A673 (cell line): ENCODE measurements at regions not wholly inside any gene's neighbourhood (a gene's known extent, or its start where the extent isn't known, plus 50 kb on each side); places are given as distances from the start of the nearest gene placed in this dataset.

Source experiments
- BruUV-seq: library from RNA; stranded (reverse); fragments of 400-500 nt; replicated peaks from 2 replicates; lab custom pipeline; 2021; lab: Mats Ljungman, UMichigan
- CTCF ChIA-PET: fragments of 300-600 bp; sonication (Branson Sonifier 250); formaldehyde crosslinking; loops from one replicate; lab custom pipeline; 2022; ENCODE audit warnings: antibody characterized with exemption; lab: Charles Lee
- POLR2A ChIA-PET: fragments of 300-600 bp; sonication (Branson Sonifier 250); formaldehyde crosslinking; loops from one replicate; lab custom pipeline; 2022; ENCODE audit warnings: antibody characterized with exemption; ENCODE audit not compliant: low non-redundant PET; lab: Charles Lee
- DNase-seq: peaks from one replicate; pipeline ENCODE4 v3.0.0-alpha.2; 2015; ENCODE audit warnings: low spot score
- H3K27ac ChIP-seq: fragments of 200-600 bp; sonication (generic); 2 replicates; pipeline ENCODE4 v1.5.1; 2016; ENCODE audit warnings: mixed run types, low read depth, mild to moderate bottlenecking, mixed read lengths, antibody characterized with exemption, low read length; ENCODE audit not compliant: poor library complexity, severe bottlenecking
- H3K27me3 ChIP-seq: fragments of 200-600 bp; sonication (generic); replicated peaks from 2 replicates; pipeline ENCODE4 v1.6.1; 2017; ENCODE audit warnings: mixed run types, low read depth, mild to moderate bottlenecking, mixed read lengths, antibody characterized with exemption, low read length; ENCODE audit not compliant: insufficient read depth, poor library complexity
- H3K36me3 ChIP-seq: fragments of 200-600 bp; sonication (generic); 2 replicates; pipeline ENCODE4 v1.6.1; 2016; ENCODE audit warnings: mixed run types, mild to moderate bottlenecking, mixed read lengths, antibody characterized with exemption, low read length; ENCODE audit not compliant: insufficient read depth, poor library complexity, severe bottlenecking
- H3K4me1 ChIP-seq: fragments of 200-600 bp; sonication (generic); 2 replicates; pipeline ENCODE4 v1.6.1; 2017; ENCODE audit warnings: mixed run types, mild to moderate bottlenecking, mixed read lengths, antibody characterized with exemption, low read length; ENCODE audit not compliant: insufficient read depth, poor library complexity, severe bottlenecking
- H3K4me3 ChIP-seq: fragments of 200-600 bp; sonication (generic); 2 replicates; pipeline ENCODE4 v1.5.1; 2016; ENCODE audit warnings: low read depth, mixed run types, mild to moderate bottlenecking, mixed read lengths, low read length; ENCODE audit not compliant: poor library complexity, severe bottlenecking
- H3K9me3 ChIP-seq: fragments of 200-600 bp; sonication (generic); 2 replicates; pipeline ENCODE4 v1.6.1; 2016; ENCODE audit warnings: mixed run types, low read depth, mild to moderate bottlenecking, mixed read lengths, antibody characterized with exemption, low read length; ENCODE audit not compliant: poor library complexity, severe bottlenecking
- CTCF ChIP-seq: fragments of 300-800, 200-600 bp; sonication (generic); conservative IDR thresholded peaks from 2 replicates; pipeline ENCODE4 v1.5.1; 2017; ENCODE audit warnings: low read depth, mild to moderate bottlenecking, antibody characterized with exemption, low read length, moderate library complexity, mixed read lengths
- EZH2 ChIP-seq: fragments of 200-600 bp; sonication (generic); IDR thresholded peaks from 2 replicates; pipeline ENCODE4 v1.6.1; 2017; ENCODE audit warnings: borderline replicate concordance, low read depth, mild to moderate bottlenecking, mixed read lengths, antibody characterized with exemption, low read length; ENCODE audit not compliant: poor library complexity, severe bottlenecking
- intact Hi-C: fragments of 100-400 bp; cut with micrococcal nuclease; formaldehyde crosslinking; loops from one replicate; pipeline ENCODE4 v1.10.0; 2022; ENCODE audit not compliant: unreplicated experiment

- no peaks in the 10 kb centered on the region for H3K36me3 ChIP-seq
- H3K27ac ChIP-seq = no peak overlapping the region
- DNase-seq = no peak
- no peaks in the 10 kb centered on the region for H3K9me3 ChIP-seq
- ChIA-PET CTCF (no interaction called here), POLR2A (no interaction called here)
- no peaks in the 10 kb centered on the region for H3K4me1 ChIP-seq
- intact Hi-C loops = no loop called here
- TF ChIP-seq CTCF = no peak
- BruUV-seq = no TSS peak
- no peaks in the 10 kb centered on the region for H3K27me3 ChIP-seq
- no peak overlapping the region for H3K4me3 ChIP-seq
These were observed 158.7 kb upstream of the CENPW start for GRCh38 chr6:126181173-126181741.

GRCh38 chr6:126181890-126182289 lies 158.0 kb upstream of the CENPW start:
- no peaks in the 10 kb centered on the region for H3K9me3 ChIP-seq
- H3K36me3 ChIP-seq = no peaks in the 10 kb centered on the region
- no peak overlapping the region for H3K27ac ChIP-seq
- H3K4me1 ChIP-seq = no peaks in the 10 kb centered on the region
- H3K4me3 ChIP-seq = no peak overlapping the region
- DNase-seq = no peak
- POLR2A ChIA-PET = no interaction called here
- no TSS peak for BruUV-seq
- TF ChIP-seq CTCF (no peak), EZH2 (no peak)
- CTCF ChIA-PET = no interaction called here
- intact Hi-C loops = no loop called here
- no peaks in the 10 kb centered on the region for H3K27me3 ChIP-seq

GRCh38 chr6:126182650-126183311 lies 157.1 kb upstream of the CENPW start:
- Histone ChIP-seq H3K36me3 (no peaks in the 10 kb centered on the region), H3K27ac (no peak overlapping the region), H3K27me3 (no peaks in the 10 kb centered on the region), H3K9me3 (no peaks in the 10 kb centered on the region), H3K4me1 (no peaks in the 10 kb centered on the region), H3K4me3 (no peak overlapping the region)
- ChIA-PET CTCF (no interaction called here), POLR2A (no interaction called here)
- no TSS peak for BruUV-seq
- intact Hi-C loops = no loop called here
- DNase-seq = no peak
- no peak for TF ChIP-seq EZH2
- no peak for TF ChIP-seq CTCF
